RWPE1 (cell line): ENCODE measurements at regions not wholly inside any gene's neighbourhood (a gene's known extent, or its start where the extent isn't known, plus 50 kb on each side); places are given as distances from the start of the nearest gene placed in this dataset.

Experiments used
- CTCF ChIA-PET: fragments of 350-600 bp; sonication (Branson Sonifier 250); formaldehyde crosslinking; extraction: SDS; loops from one replicate; lab custom pipeline; 2021; lab: Yijun Ruan, JAX
- POLR2A ChIA-PET: fragments of 400-600 bp; formaldehyde crosslinking; extraction: SDS; loops from one replicate; lab custom pipeline; 2020; ENCODE audit warnings: antibody characterized with exemption; ENCODE audit not compliant: low non-redundant PET; lab: Yijun Ruan, JAX
- DNase-seq: peaks from one replicate; pipeline ENCODE4 v3.0.0; 2012; ENCODE audit warnings: low spot score
- H3K27ac ChIP-seq: fragments of 450-650 bp; 2 replicates; pipeline ENCODE4 v1.5.1; 2017
- TF ChIP-seq, protein P1 (sequence below): fragments of 450-650 bp; conservative IDR thresholded peaks from 2 replicates; pipeline ENCODE4 v1.5.1; 2017; ENCODE audit warnings: low read depth, mild to moderate bottlenecking

- no peak for DNase-seq
- CTCF ChIA-PET = no interaction called here
- H3K27ac ChIP-seq = no peak overlapping the region
- POLR2A ChIA-PET = no interaction called here
- TF ChIP-seq, protein P1, sequence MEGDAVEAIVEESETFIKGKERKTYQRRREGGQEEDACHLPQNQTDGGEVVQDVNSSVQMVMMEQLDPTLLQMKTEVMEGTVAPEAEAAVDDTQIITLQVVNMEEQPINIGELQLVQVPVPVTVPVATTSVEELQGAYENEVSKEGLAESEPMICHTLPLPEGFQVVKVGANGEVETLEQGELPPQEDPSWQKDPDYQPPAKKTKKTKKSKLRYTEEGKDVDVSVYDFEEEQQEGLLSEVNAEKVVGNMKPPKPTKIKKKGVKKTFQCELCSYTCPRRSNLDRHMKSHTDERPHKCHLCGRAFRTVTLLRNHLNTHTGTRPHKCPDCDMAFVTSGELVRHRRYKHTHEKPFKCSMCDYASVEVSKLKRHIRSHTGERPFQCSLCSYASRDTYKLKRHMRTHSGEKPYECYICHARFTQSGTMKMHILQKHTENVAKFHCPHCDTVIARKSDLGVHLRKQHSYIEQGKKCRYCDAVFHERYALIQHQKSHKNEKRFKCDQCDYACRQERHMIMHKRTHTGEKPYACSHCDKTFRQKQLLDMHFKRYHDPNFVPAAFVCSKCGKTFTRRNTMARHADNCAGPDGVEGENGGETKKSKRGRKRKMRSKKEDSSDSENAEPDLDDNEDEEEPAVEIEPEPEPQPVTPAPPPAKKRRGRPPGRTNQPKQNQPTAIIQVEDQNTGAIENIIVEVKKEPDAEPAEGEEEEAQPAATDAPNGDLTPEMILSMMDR = no peak
Measured at GRCh38 chrX:150254909-150255308, 108.2 kb upstream of the MAMLD1 start.

DNA sequence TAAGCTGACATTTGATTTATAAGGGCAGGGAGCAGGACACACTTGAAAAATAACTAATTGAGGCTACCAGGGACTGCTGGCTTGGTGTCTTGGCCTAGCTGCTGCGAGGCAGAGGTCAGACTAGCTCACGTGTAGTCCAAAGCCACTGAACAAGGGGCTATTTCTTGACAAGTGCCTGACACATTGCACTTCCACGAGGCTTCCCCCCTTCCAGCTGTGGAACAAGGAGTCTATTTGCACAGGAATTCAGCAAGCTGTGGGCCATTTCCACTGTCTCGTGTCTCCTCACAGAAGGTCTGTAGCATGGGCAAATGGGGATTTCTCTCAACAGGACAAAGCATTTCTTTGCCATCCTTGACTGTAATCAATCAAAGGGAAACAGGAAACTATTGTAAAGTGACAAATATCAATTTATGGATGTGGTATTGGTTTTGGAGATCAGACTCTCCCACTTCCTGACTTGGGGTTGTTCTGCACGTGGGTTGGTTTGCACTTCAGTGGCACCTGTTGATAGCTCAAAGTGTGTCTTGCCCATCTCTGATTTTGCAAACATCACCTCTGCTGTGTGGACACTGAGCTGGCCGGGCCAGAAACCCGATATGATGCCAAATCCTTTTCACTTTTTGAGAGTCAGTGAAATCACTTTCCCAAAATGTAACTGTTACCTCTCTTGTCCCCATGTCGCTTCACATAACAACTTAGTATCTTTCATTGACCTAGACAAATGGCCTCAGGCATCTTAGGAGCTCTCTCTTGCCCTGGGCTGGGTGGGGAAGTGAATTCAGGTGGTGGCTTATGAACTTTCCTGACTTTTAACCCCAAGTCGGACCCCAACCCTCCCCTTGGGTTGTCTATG lies 107.4 kb upstream of the MAMLD1 start:
- H3K27ac ChIP-seq = no peak overlapping the region
- CTCF ChIA-PET = no interaction called here
- TF ChIP-seq, protein P1 = no peak
- no peak for DNase-seq
- POLR2A ChIA-PET = no interaction called here

DNA sequence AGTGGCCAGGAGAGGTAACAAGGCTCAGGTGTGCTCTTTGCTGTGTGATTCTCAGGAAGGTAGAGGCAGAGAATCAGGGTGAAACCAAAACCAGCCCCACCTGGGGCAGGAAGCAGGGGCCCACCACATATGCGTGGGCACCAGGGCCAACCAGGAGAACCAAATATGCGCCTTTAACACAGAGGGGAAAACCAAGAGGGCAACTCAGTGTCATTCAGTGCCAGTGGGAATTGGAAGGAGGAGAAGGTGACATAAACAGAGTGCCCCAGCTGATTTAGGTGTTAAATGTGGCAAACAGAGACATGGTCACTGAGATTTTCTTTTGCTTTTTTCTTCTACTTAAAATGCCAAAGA lies 106.8 kb upstream of the MAMLD1 start:
- TF ChIP-seq, protein P1 = no peak
- ChIA-PET CTCF (no interaction called here), POLR2A (no interaction called here)
- no peak overlapping the region for H3K27ac ChIP-seq
- DNase-seq = no peak

- no peak overlapping the region for H3K27ac ChIP-seq
- TF ChIP-seq, protein P1 = no peak
- DNase-seq = no peak
- ChIA-PET POLR2A (no interaction called here), CTCF (no interaction called here)
Measured at GRCh38 chrX:150257353-150258175, 105.6 kb upstream of the MAMLD1 start.

DNA sequence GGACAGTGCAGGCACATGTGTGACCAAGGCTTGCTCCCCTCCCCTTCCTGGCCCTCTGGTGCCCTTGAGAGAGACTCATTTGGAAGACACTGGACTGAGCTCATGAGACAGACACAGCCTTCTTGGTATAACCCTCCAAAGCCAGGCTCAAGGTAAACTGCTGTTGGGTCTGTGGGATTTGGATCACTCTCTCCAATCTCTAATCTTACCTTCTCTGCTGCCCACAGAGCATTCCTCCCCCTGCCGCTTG lies 105.0 kb upstream of the MAMLD1 start:
- POLR2A ChIA-PET = no interaction called here
- DNase-seq = no peak
- CTCF ChIA-PET = no interaction called here
- H3K27ac ChIP-seq = no peak overlapping the region
- TF ChIP-seq, protein P1 = no peak

- ChIA-PET POLR2A (no interaction called here), CTCF (no interaction called here)
- TF ChIP-seq, protein P1 = no peak
- no peak overlapping the region for H3K27ac ChIP-seq
- no peak for DNase-seq
Measured at GRCh38 chrX:150258463-150259430, 104.4 kb upstream of the MAMLD1 start.
